Astrocyte (in vitro differentiated cells and primary cell): ENCODE measurements at regions not wholly inside any gene's neighbourhood (a gene's known extent, or its start where the extent isn't known, plus 50 kb on each side); places are given as distances from the start of the nearest gene placed in this dataset.
A peak's percentile ranks its signal among the peaks of the same experiment; 100 is the strongest.

Experiments used
- DNase-seq: peaks from one replicate; pipeline ENCODE4 v3.0.0-alpha.2; 2010; ENCODE audit warnings: low read depth
- FAIRE-seq: peaks from 2 replicates; lab custom pipeline; 2011; peaks lifted over from hg19 to GRCh38; lab: Jason Lieb, UNC
- H2AFZ ChIP-seq: 2 replicates; pipeline ENCODE4 v1.6.0; 2012; ENCODE audit warnings: low read depth, low read length, inconsistent platforms
- H3K27ac ChIP-seq: 2 replicates; pipeline ENCODE4 v1.5.1; 2011; ENCODE audit warnings: low read depth, low read length, inconsistent platforms
- H3K27me3 ChIP-seq: 2 replicates; pipeline ENCODE4 v1.6.0; 2011; ENCODE audit warnings: low read length, inconsistent platforms; ENCODE audit not compliant: insufficient read depth
- H3K36me3 ChIP-seq: 2 replicates; pipeline ENCODE4 v1.5.1; 2011; ENCODE audit warnings: low read length, inconsistent platforms; ENCODE audit not compliant: insufficient read depth
- H3K4me1 ChIP-seq: 2 replicates; pipeline ENCODE4 v1.5.1; 2011; ENCODE audit warnings: low read length, inconsistent platforms; ENCODE audit not compliant: insufficient read depth
- H3K4me2 ChIP-seq: 2 replicates; pipeline ENCODE4 v1.6.0; 2012; ENCODE audit warnings: low read length, inconsistent platforms
- H3K4me3 ChIP-seq: 2 replicates; pipeline ENCODE4 v1.5.1; 2011; ENCODE audit warnings: low read depth, mild to moderate bottlenecking, low read length, inconsistent platforms; ENCODE audit not compliant: insufficient read depth
- H3K79me2 ChIP-seq: 2 replicates; pipeline ENCODE4 v1.6.0; 2012; ENCODE audit warnings: mild to moderate bottlenecking, low read length, inconsistent platforms; ENCODE audit not compliant: insufficient read depth
- H3K9ac ChIP-seq: 2 replicates; pipeline ENCODE4 v1.6.0; 2012; ENCODE audit warnings: mild to moderate bottlenecking, low read length, inconsistent platforms
- H3K9me3 ChIP-seq: 2 replicates; pipeline ENCODE4 v1.5.1; 2012; ENCODE audit warnings: low read depth, mild to moderate bottlenecking, low read length, inconsistent platforms; ENCODE audit not compliant: insufficient read depth
- H4K20me1 ChIP-seq: 2 replicates; pipeline ENCODE4 v1.6.0; 2012; ENCODE audit warnings: low read length, inconsistent platforms; ENCODE audit not compliant: insufficient read depth
- H3K27ac Mint-ChIP-seq: one replicate; pipeline ENCODE4 v1.8.0; 2021; ENCODE audit warnings: mild to moderate bottlenecking, mixed read lengths; ENCODE audit not compliant: unreplicated experiment
- H3K27me3 Mint-ChIP-seq: one replicate; pipeline ENCODE4 v1.8.0; 2021; ENCODE audit warnings: low read depth, mixed read lengths; ENCODE audit not compliant: unreplicated experiment
- H3K36me3 Mint-ChIP-seq: one replicate; pipeline ENCODE4 v1.8.0; 2021; ENCODE audit warnings: low read depth, mixed read lengths; ENCODE audit not compliant: unreplicated experiment
- H3K4me1 Mint-ChIP-seq: one replicate; pipeline ENCODE4 v1.8.0; 2021; ENCODE audit warnings: low read depth, mixed read lengths; ENCODE audit not compliant: unreplicated experiment
- H3K4me3 Mint-ChIP-seq: one replicate; pipeline ENCODE4 v1.8.0; 2021; ENCODE audit warnings: mild to moderate bottlenecking, moderate library complexity, mixed read lengths; ENCODE audit not compliant: unreplicated experiment
- H3K9me3 Mint-ChIP-seq: one replicate; pipeline ENCODE4 v1.8.0; 2021; ENCODE audit warnings: mild to moderate bottlenecking, mixed read lengths; ENCODE audit not compliant: unreplicated experiment
- CTCF ChIP-seq: IDR thresholded peaks from 2 replicates; pipeline ENCODE4 v1.5.1; 2011; ENCODE audit warnings: low read depth, mild to moderate bottlenecking, inconsistent platforms, low read length, moderate library complexity; ENCODE audit not compliant: insufficient read depth
- EZH2 ChIP-seq: IDR thresholded peaks from 2 replicates; pipeline ENCODE4 v1.6.1; 2012; ENCODE audit warnings: mild to moderate bottlenecking, low read length, inconsistent platforms; ENCODE audit not compliant: insufficient read depth

GRCh38 chr5:120778491-120779484 lies 314.7 kb downstream of the PRR16 start:
- TF ChIP-seq CTCF (no peak), EZH2 (no peak)
- DNase-seq (peak; percentile 87), FAIRE-seq (peak; percentile 72)
- Histone ChIP-seq H3K4me1 (peaks cover 20% of the 10 kb centered on the region), H3K36me3 (no peaks in the 10 kb centered on the region), H3K27me3 (no peaks in the 10 kb centered on the region), H3K9me3 (no peaks in the 10 kb centered on the region), H3K4me2 (peak overlapping the region; percentile 84), H3K79me2 (no peaks in the 10 kb centered on the region), H3K4me3 (peak overlapping the region; percentile 48), H4K20me1 (no peaks in the 10 kb centered on the region), H2AFZ (peak overlapping the region; percentile 48), H3K9ac (peak overlapping the region; percentile 80), H3K27ac (peak overlapping the region; percentile 85)
- Mint-ChIP-seq H3K27me3 (no peaks in the 10 kb centered on the region), H3K9me3 (no peaks in the 10 kb centered on the region), H3K4me3 (peak overlapping the region; percentile 7), H3K27ac (peak overlapping the region; percentile 94), H3K4me1 (peaks cover 9% of the 10 kb centered on the region), H3K36me3 (no peaks in the 10 kb centered on the region)

- Mint-ChIP-seq H3K9me3 (no peaks in the 10 kb centered on the region), H3K36me3 (no peaks in the 10 kb centered on the region), H3K27me3 (no peaks in the 10 kb centered on the region), H3K4me3 (no peak overlapping the region), H3K4me1 (peaks cover 9% of the 10 kb centered on the region), H3K27ac (no peak overlapping the region)
- peak overlapping the region; percentile 48 for H2AFZ ChIP-seq
- peak overlapping the region; percentile 84 for H3K4me2 ChIP-seq
- H4K20me1 ChIP-seq, result no peaks in the 10 kb centered on the region
- H3K27ac ChIP-seq, result peak overlapping the region; percentile 85
- H3K27me3 ChIP-seq, result no peaks in the 10 kb centered on the region
- DNase-seq (peak; percentile 74), FAIRE-seq (peak; percentile 80)
- no peak for TF ChIP-seq EZH2
- no peak for TF ChIP-seq CTCF
- no peaks in the 10 kb centered on the region for H3K9me3 ChIP-seq
- H3K36me3 ChIP-seq, result no peaks in the 10 kb centered on the region
- H3K4me3 ChIP-seq, result peak overlapping the region; percentile 48
- H3K79me2 ChIP-seq, result no peaks in the 10 kb centered on the region
- H3K9ac ChIP-seq, result peak overlapping the region; percentile 80
- peaks cover 20% of the 10 kb centered on the region for H3K4me1 ChIP-seq
These were observed 315.6 kb downstream of the PRR16 start for GRCh38 chr5:120779674-120780073.

- Mint-ChIP-seq H3K27ac (no peak overlapping the region), H3K9me3 (no peaks in the 10 kb centered on the region), H3K4me1 (no peaks in the 10 kb centered on the region), H3K4me3 (no peak overlapping the region), H3K36me3 (no peaks in the 10 kb centered on the region), H3K27me3 (no peaks in the 10 kb centered on the region)
- H3K79me2 ChIP-seq, result no peaks in the 10 kb centered on the region
- FAIRE-seq (no peak), DNase-seq (no peak)
- H3K9ac ChIP-seq, result no peak overlapping the region
- no peaks in the 10 kb centered on the region for H3K27me3 ChIP-seq
- TF ChIP-seq EZH2 (no peak), CTCF (no peak)
- no peaks in the 10 kb centered on the region for H3K4me1 ChIP-seq
- H3K9me3 ChIP-seq, result no peaks in the 10 kb centered on the region
- no peak overlapping the region for H3K4me2 ChIP-seq
- no peaks in the 10 kb centered on the region for H3K36me3 ChIP-seq
- no peaks in the 10 kb centered on the region for H4K20me1 ChIP-seq
- no peak overlapping the region for H3K27ac ChIP-seq
- H2AFZ ChIP-seq, result no peak overlapping the region
- no peak overlapping the region for H3K4me3 ChIP-seq
These were observed 324.4 kb downstream of the PRR16 start for GRCh38 chr5:120788481-120788880.
